Smooth muscle cell (in vitro differentiated cells): ENCODE measurements at regions not wholly inside any gene's neighbourhood (a gene's known extent, or its start where the extent isn't known, plus 50 kb on each side); places are given as distances from the start of the nearest gene placed in this dataset.

Experiments used
- DNase-seq: peaks from one replicate; lab custom pipeline; 2025; ENCODE audit not compliant: unreplicated experiment; lab: John Stamatoyannopoulos, UW
- H2AFZ ChIP-seq: fragments of 200-600 bp; sonication (generic); 2 replicates; pipeline ENCODE4 v1.6.0; 2016; ENCODE audit warnings: antibody characterized with exemption, low read depth, mild to moderate bottlenecking
- H3F3A ChIP-seq: fragments of 200-600 bp; sonication (generic); 2 replicates; pipeline ENCODE4 v1.6.0; 2017; ENCODE audit warnings: antibody characterized with exemption, low read depth
- H3K27ac ChIP-seq: fragments of 200-600 bp; sonication (generic); 2 replicates; pipeline ENCODE4 v1.5.1; 2016; ENCODE audit warnings: low read depth, mild to moderate bottlenecking
- H3K27me3 ChIP-seq: fragments of 200-600 bp; sonication (generic); 2 replicates; pipeline ENCODE4 v1.6.1; 2016; ENCODE audit warnings: low read depth, mild to moderate bottlenecking
- H3K36me3 ChIP-seq: fragments of 200-600 bp; sonication (generic); 2 replicates; pipeline ENCODE4 v1.5.1; 2016; ENCODE audit warnings: low read depth
- H3K4me1 ChIP-seq: fragments of 200-600 bp; sonication (generic); 2 replicates; pipeline ENCODE4 v1.5.1; 2016; ENCODE audit warnings: low read depth
- H3K4me2 ChIP-seq: fragments of 200-600 bp; sonication (generic); 2 replicates; pipeline ENCODE4 v1.6.0; 2016; ENCODE audit warnings: mild to moderate bottlenecking
- H3K4me3 ChIP-seq: fragments of 200-600 bp; sonication (generic); 2 replicates; pipeline ENCODE4 v1.5.1; 2016; ENCODE audit warnings: mild to moderate bottlenecking
- H3K79me2 ChIP-seq: fragments of 200-600 bp; sonication (generic); 2 replicates; pipeline ENCODE4 v1.6.0; 2016; ENCODE audit warnings: low read depth, mild to moderate bottlenecking
- H3K9ac ChIP-seq: fragments of 200-600 bp; sonication (generic); 2 replicates; pipeline ENCODE4 v1.6.0; 2016; ENCODE audit warnings: low read depth
- H3K9me3 ChIP-seq: fragments of 200-600 bp; sonication (generic); replicated peaks from 2 replicates; pipeline ENCODE4 v1.5.1; 2016; ENCODE audit warnings: low read depth
- H4K20me1 ChIP-seq: fragments of 200-600 bp; sonication (generic); 2 replicates; pipeline ENCODE4 v1.6.0; 2016; ENCODE audit warnings: low read depth
- WGBS: methylation state at CpG from one replicate; pipeline ENCODE4 v1.1.7; 2016; ENCODE audit warnings: low lambda C conversion rate; 5-methylcytosine and 5-hydroxymethylcytosine counted together
- TF ChIP-seq, protein P1 (sequence below): fragments of 200-600 bp; sonication (generic); IDR thresholded peaks from 2 replicates; pipeline ENCODE4 v1.5.1; 2017; ENCODE audit warnings: borderline replicate concordance, mild to moderate bottlenecking, antibody characterized with exemption; ENCODE audit not compliant: insufficient read depth, poor library complexity, severe bottlenecking

DNA sequence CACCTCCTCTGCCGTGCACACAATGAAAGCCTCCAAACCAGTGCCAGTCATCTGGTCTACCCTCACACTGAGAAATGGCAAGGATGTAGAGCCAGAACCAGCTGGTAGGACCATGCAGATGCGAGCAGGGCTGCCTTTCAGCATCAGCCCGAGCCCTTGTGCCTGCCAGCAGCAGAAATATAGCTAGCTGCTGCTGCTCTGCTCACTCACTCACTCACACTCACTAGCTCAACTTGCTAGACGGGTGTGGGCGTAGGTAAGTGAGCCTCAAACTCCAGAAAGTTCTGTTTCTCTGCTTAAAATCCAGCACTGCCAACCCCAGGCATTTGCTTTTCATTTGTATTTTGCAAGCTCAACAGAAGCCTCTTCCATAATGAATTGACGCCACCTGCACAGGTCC is 114.0 kb downstream of the DRD1 start:
- Histone ChIP-seq H3K4me1 (no peaks in the 10 kb centered on the region), H3K27ac (no peak overlapping the region), H3K4me3 (no peak overlapping the region), H3K27me3 (no peaks in the 10 kb centered on the region), H3F3A (no peaks in the 10 kb centered on the region), H2AFZ (no peak overlapping the region), H3K79me2 (no peaks in the 10 kb centered on the region), H3K9me3 (no peaks in the 10 kb centered on the region), H4K20me1 (no peaks in the 10 kb centered on the region), H3K9ac (no peak overlapping the region), H3K36me3 (no peaks in the 10 kb centered on the region), H3K4me2 (no peak overlapping the region)
- 91% methylated on average over 6 of the region's 6 CpGs for WGBS
- no peak for DNase-seq
- TF ChIP-seq, protein P1, sequence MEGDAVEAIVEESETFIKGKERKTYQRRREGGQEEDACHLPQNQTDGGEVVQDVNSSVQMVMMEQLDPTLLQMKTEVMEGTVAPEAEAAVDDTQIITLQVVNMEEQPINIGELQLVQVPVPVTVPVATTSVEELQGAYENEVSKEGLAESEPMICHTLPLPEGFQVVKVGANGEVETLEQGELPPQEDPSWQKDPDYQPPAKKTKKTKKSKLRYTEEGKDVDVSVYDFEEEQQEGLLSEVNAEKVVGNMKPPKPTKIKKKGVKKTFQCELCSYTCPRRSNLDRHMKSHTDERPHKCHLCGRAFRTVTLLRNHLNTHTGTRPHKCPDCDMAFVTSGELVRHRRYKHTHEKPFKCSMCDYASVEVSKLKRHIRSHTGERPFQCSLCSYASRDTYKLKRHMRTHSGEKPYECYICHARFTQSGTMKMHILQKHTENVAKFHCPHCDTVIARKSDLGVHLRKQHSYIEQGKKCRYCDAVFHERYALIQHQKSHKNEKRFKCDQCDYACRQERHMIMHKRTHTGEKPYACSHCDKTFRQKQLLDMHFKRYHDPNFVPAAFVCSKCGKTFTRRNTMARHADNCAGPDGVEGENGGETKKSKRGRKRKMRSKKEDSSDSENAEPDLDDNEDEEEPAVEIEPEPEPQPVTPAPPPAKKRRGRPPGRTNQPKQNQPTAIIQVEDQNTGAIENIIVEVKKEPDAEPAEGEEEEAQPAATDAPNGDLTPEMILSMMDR: no peak

DNA sequence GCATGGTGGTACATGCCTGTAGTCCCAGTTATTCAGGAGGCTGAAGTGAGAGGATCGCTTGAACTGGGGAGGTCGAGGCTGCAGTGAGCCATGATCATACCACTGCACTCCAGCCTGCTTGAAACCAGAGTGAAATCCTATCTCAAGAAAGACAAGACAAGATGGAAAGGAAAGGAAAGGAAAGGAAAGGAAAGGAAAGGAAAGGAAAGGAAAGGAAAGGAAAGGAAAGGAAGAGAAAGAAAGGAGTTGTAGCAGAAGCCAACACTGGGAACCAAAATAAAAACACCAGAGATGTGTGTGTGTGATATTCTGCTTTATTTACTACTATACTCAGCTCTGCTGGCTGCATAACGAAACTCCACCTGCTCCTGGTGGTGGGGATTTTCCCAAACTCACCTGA is 115.3 kb downstream of the DRD1 start:
- Histone ChIP-seq H3K27me3 (no peaks in the 10 kb centered on the region), H3K4me2 (no peak overlapping the region), H3K4me3 (no peak overlapping the region), H2AFZ (no peak overlapping the region), H3F3A (no peaks in the 10 kb centered on the region), H3K27ac (no peak overlapping the region), H4K20me1 (no peaks in the 10 kb centered on the region), H3K79me2 (no peaks in the 10 kb centered on the region), H3K4me1 (no peaks in the 10 kb centered on the region), H3K36me3 (no peaks in the 10 kb centered on the region), H3K9ac (no peak overlapping the region), H3K9me3 (no peaks in the 10 kb centered on the region)
- TF ChIP-seq, protein P1: no peak
- 88% methylated on average over 3 of the region's 3 CpGs for WGBS
- no peak for DNase-seq

DNA sequence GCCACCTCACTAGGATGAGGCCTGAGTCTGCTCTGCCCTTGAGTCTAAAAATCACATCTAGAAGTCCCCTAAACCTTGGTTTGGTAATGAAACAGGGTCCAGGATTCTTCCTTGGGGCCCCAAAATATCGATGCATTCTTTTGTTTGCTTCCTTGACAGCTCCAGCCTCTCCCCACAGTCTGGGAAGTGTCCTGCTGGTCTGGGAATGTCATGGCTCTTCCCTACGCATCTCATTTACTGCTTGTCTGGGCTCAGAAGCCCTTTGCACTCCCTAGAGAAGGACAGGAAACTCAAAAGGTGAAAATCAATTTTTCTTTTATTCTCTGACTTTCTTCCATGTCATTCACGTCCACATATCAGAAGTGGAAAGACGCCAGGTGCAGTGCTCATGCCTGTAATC is 115.8 kb downstream of the DRD1 start:
- Histone ChIP-seq H3K4me3 (no peak overlapping the region), H3K9me3 (no peaks in the 10 kb centered on the region), H3F3A (no peaks in the 10 kb centered on the region), H3K79me2 (no peaks in the 10 kb centered on the region), H4K20me1 (no peaks in the 10 kb centered on the region), H3K27me3 (no peaks in the 10 kb centered on the region), H3K9ac (no peak overlapping the region), H2AFZ (no peak overlapping the region), H3K27ac (no peak overlapping the region), H3K4me2 (no peak overlapping the region), H3K36me3 (no peaks in the 10 kb centered on the region), H3K4me1 (no peaks in the 10 kb centered on the region)
- no peak for DNase-seq
- TF ChIP-seq, protein P1: no peak
- 77% methylated on average over 4 of the region's 4 CpGs for WGBS

DNA sequence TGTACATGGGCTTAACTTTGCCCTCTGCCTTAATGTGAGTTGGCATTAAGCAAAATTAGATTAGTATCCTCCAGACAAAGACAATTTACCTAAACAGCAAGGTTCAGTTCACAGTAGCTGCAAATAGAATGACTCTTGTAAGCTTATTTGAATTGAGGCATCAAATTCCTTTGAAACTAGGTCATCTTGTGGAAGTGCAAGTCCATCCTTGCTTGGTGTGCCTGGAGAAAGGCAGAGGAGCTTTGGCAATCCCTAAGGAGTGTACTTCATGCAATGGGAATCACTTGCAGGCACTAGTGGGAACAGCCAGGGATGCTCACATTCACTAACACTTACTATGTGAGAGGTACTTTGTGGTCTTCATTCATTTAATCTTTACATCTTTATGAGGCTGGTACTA is 118.3 kb downstream of the DRD1 start:
- Histone ChIP-seq H3K27ac (no peak overlapping the region), H3K36me3 (no peaks in the 10 kb centered on the region), H3K27me3 (no peaks in the 10 kb centered on the region), H3K9me3 (no peaks in the 10 kb centered on the region), H3K4me3 (no peak overlapping the region), H3F3A (no peaks in the 10 kb centered on the region), H3K79me2 (no peaks in the 10 kb centered on the region), H3K9ac (no peak overlapping the region), H3K4me1 (no peaks in the 10 kb centered on the region), H4K20me1 (no peaks in the 10 kb centered on the region), H3K4me2 (no peak overlapping the region), H2AFZ (no peak overlapping the region)
- TF ChIP-seq, protein P1: no peak
- DNase-seq: no peak
